Endothelial cell (in vitro differentiated cells): ENCODE measurements at regions not wholly inside any gene's neighbourhood (a gene's known extent, or its start where the extent isn't known, plus 50 kb on each side); places are given as distances from the start of the nearest gene placed in this dataset.

Source experiments
- DNase-seq: peaks from one replicate; pipeline ENCODE4 v3.0.0; 2021; ENCODE audit warnings: low spot score
- H3K27ac Mint-ChIP-seq: one replicate; pipeline ENCODE4 v1.8.0; 2021; ENCODE audit warnings: mixed read lengths, inconsistent platforms; ENCODE audit not compliant: unreplicated experiment
- H3K27me3 Mint-ChIP-seq: one replicate; pipeline ENCODE4 v1.8.0; 2021; ENCODE audit warnings: mild to moderate bottlenecking, moderate library complexity, mixed read lengths, inconsistent platforms; ENCODE audit not compliant: unreplicated experiment
- H3K36me3 Mint-ChIP-seq: one replicate; pipeline ENCODE4 v1.8.0; 2021; ENCODE audit warnings: mild to moderate bottlenecking, low read depth, mixed read lengths, inconsistent platforms; ENCODE audit not compliant: unreplicated experiment
- H3K4me1 Mint-ChIP-seq: one replicate; pipeline ENCODE4 v1.8.0; 2021; ENCODE audit warnings: mild to moderate bottlenecking, mixed read lengths, inconsistent platforms; ENCODE audit not compliant: unreplicated experiment
- H3K4me3 Mint-ChIP-seq: one replicate; pipeline ENCODE4 v1.8.0; 2021; ENCODE audit warnings: mild to moderate bottlenecking, mixed read lengths, inconsistent platforms; ENCODE audit not compliant: unreplicated experiment
- H3K9me3 Mint-ChIP-seq: one replicate; pipeline ENCODE4 v1.8.0; 2021; ENCODE audit warnings: mixed read lengths, inconsistent platforms; ENCODE audit not compliant: unreplicated experiment
- TF ChIP-seq, protein P1 (sequence below): fragments of 200-600 bp; sonication (generic); IDR thresholded peaks from one replicate; pipeline ENCODE4 v1.5.0; 2021; ENCODE audit warnings: antibody characterized with exemption; ENCODE audit not compliant: unreplicated experiment

DNA sequence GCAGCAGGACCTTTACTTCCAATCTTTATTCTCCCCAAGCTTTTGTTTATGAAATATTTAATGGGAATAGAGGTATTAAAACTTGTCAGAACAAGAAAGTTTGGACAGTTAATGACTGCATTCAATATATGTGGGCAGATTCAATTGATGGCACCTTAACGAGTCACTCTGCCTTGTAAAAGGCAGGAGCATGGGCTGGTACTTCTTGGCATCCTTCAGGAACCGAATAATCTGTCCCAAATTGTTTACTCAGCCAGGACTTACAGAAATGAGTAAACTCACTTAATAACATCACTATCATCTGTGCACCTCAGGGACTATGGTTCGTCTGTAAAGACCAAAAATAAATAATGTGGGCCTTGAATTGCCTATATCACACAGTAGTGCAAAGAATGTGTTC, 1280.3 kb upstream of the TMEFF2 start:
- H3K36me3 Mint-ChIP-seq = no peaks in the 10 kb centered on the region
- H3K27ac Mint-ChIP-seq = no peak overlapping the region
- H3K4me1 Mint-ChIP-seq = no peaks in the 10 kb centered on the region
- H3K27me3 Mint-ChIP-seq = peaks cover 1% of the 10 kb centered on the region
- DNase-seq = no peak
- no peaks in the 10 kb centered on the region for H3K9me3 Mint-ChIP-seq
- H3K4me3 Mint-ChIP-seq = no peak overlapping the region
- TF ChIP-seq, protein P1, sequence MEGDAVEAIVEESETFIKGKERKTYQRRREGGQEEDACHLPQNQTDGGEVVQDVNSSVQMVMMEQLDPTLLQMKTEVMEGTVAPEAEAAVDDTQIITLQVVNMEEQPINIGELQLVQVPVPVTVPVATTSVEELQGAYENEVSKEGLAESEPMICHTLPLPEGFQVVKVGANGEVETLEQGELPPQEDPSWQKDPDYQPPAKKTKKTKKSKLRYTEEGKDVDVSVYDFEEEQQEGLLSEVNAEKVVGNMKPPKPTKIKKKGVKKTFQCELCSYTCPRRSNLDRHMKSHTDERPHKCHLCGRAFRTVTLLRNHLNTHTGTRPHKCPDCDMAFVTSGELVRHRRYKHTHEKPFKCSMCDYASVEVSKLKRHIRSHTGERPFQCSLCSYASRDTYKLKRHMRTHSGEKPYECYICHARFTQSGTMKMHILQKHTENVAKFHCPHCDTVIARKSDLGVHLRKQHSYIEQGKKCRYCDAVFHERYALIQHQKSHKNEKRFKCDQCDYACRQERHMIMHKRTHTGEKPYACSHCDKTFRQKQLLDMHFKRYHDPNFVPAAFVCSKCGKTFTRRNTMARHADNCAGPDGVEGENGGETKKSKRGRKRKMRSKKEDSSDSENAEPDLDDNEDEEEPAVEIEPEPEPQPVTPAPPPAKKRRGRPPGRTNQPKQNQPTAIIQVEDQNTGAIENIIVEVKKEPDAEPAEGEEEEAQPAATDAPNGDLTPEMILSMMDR = no peak

DNA sequence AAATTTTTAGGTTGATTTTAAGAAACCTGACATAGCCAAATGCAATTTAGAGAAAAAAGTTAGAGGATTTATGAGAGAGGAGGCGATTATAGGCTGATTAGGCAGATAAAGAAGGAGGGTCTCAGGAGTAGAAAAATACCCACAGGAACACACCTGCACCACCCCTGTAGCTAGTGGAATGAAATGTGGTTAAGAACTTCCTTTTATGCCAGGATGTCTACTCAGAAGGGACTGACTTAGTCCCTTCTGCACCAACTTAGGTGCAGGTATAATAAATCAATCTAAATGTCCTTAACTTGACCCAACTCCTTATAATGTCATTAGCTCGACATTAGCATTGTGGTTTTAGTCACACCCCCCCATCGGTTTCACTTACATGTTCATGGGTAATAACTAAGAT, 1274.5 kb upstream of the TMEFF2 start:
- no peaks in the 10 kb centered on the region for H3K9me3 Mint-ChIP-seq
- H3K36me3 Mint-ChIP-seq = no peaks in the 10 kb centered on the region
- no peaks in the 10 kb centered on the region for H3K4me1 Mint-ChIP-seq
- H3K4me3 Mint-ChIP-seq = no peak overlapping the region
- no peak for DNase-seq
- TF ChIP-seq, protein P1 = no peak
- peaks cover 1% of the 10 kb centered on the region for H3K27me3 Mint-ChIP-seq
- no peak overlapping the region for H3K27ac Mint-ChIP-seq

DNA sequence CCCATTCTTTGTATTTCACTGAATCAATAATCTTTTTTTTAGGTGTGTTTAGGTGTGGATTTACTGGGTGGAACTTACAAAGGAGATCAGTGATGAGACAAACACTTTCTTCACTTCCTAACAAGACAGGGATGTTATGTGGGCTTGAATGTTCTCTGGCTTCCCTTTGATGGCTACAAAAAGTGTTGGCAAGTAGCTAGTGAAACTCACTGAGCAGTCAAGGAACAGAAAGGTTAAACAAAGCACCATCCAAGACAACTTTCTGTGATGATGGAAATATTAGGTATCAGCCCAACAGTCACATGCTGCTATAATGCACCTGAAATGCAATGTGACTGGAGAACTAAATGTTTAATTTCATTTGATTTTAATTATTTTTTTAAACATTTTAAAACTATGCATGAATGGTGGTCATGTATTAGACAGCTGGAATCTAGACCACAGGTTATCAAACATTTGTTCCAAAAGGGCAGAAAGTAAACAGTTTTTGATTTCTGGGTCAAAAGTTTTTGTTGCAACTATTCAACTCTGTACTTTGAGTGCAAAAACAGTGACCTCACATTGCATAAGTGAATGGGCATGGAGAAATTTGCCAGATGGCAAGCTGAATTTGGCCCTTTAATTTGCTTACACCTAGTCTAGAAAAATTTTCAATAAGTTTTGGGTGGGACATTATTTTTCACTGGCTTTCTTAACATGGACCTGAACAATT, 1272.7 kb upstream of the TMEFF2 start:
- H3K9me3 Mint-ChIP-seq = no peaks in the 10 kb centered on the region
- no peaks in the 10 kb centered on the region for H3K36me3 Mint-ChIP-seq
- TF ChIP-seq, protein P1 = no peak
- H3K27me3 Mint-ChIP-seq = no peaks in the 10 kb centered on the region
- H3K4me1 Mint-ChIP-seq = no peaks in the 10 kb centered on the region
- no peak for DNase-seq
- no peak overlapping the region for H3K4me3 Mint-ChIP-seq
- H3K27ac Mint-ChIP-seq = no peak overlapping the region

GRCh38 chr2:193463011-193463410, 1268.3 kb upstream of the TMEFF2 start:
- Mint-ChIP-seq H3K4me3 (no peak overlapping the region), H3K9me3 (no peaks in the 10 kb centered on the region), H3K27me3 (no peaks in the 10 kb centered on the region), H3K36me3 (no peaks in the 10 kb centered on the region), H3K4me1 (no peaks in the 10 kb centered on the region), H3K27ac (no peak overlapping the region)
- TF ChIP-seq, protein P1 = no peak
- no peak for DNase-seq

DNA sequence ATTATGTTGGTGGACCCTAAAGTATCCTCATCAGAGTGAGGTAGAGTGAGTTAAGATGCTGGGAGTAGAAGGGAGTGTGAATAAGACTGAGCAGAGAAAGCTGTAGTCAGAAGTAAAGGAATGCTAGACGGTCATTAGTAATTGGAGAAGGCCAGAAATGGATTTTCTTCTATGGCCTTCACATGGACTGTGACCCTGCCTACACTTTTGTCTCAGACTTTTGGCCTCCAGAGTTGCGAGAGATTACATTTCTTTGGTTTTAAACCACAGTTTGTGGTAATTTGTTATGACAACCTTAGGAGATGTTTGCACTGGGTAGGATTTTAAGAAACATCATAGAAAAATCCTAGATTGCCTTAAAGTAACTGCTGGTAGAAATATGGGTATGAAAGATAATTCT, 1267.7 kb upstream of the TMEFF2 start:
- Mint-ChIP-seq H3K9me3 (no peaks in the 10 kb centered on the region), H3K4me1 (no peaks in the 10 kb centered on the region), H3K27me3 (no peaks in the 10 kb centered on the region), H3K4me3 (no peak overlapping the region), H3K27ac (no peak overlapping the region), H3K36me3 (no peaks in the 10 kb centered on the region)
- TF ChIP-seq, protein P1 = no peak
- DNase-seq = no peak
